Fibroblast of skin of left quadriceps (primary cell): ENCODE measurements at regions not wholly inside any gene's neighbourhood (a gene's known extent, or its start where the extent isn't known, plus 50 kb on each side); places are given as distances from the start of the nearest gene placed in this dataset.

ENCODE experiments used
- DNase-seq, 2 experiments: peaks; one replicate each; pipeline ENCODE4 v3.0.0-alpha.2; 2013; ENCODE audit warnings: low read depth in 2 of 2

DNA sequence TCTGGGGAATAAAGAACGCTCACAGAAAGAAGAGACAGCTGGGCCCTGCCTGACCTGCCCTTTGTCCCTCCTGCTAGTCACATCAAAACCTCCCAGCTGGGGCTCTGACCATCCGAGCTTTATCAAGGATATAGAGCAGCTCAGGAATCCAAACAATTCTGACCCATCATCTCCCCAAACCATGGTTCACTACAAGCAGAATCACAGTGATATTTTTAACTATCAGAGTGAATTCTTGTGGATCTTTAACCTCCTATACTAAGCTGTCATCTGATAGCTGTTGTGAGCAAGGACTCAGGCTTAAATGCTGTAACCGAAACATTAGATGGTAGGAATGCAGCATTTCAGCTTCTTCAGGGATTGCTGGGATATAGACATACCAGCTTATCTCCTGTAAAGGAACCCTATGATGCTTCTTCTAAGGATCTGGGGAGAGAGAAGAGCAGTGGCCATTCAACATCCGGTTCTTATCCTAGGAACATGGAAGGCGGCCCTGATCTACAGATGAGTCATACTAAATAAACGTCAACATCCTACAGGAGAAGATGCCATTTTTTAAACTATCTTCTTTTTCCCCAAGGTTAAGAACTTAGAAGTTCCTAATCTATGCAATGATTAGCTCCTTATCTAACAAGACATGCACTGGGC lies 84.7 kb upstream of the AKIP1 start:
- peak in 1 of 2 experiments; percentile 33 for DNase-seq

DNA sequence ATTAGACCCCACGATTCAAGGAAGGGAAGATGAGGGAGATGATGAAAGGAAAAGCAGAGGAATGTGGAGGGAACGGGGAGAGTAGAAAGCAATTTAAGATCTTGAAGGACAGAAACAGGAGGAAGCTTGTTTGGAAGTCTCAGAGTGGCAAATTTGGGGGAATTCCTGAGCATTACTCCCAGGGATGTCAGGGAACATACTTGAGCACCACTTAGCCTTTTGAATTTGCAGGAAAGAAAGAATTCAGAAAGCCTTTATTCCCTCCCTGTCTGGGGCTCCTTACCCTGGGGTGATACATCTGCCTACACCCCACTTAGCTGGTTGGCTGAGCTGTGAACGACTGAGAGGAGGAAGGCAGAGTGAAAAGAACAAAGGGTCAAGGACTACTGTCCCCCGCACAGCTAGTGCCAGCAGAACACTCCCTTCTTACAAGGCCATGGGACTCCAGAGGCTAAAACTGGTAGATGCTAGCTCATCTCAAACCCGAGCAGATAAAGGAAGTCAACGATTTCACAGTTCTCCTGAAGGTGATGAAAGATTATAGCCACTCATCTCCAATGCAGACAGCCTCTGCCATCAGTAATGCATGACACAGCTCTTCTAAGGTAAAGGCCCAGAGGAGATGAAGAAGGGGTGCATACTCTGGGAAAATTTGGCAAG lies 84.0 kb upstream of the AKIP1 start:
- DNase-seq, result no peak

DNA sequence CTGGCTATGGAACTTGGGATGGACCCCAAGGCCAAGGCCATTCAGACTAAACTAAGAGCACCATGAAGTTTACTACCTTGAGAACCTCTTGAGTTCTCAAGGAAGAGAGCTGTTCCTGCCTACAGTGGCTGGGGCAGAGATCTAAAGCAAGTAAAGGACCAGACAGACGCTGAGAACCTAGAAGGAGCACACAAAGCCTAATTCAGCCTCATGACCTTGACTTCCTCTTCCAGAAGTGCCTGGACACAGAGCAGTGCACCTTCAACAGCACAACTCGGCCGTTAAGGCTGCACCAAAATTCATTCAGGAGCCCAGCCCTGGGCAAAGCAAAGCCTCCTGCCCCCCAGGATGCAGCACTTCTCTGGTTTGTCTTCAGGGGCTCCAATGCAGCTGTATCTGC lies 82.9 kb upstream of the AKIP1 start:
- DNase-seq, result no peak

DNA sequence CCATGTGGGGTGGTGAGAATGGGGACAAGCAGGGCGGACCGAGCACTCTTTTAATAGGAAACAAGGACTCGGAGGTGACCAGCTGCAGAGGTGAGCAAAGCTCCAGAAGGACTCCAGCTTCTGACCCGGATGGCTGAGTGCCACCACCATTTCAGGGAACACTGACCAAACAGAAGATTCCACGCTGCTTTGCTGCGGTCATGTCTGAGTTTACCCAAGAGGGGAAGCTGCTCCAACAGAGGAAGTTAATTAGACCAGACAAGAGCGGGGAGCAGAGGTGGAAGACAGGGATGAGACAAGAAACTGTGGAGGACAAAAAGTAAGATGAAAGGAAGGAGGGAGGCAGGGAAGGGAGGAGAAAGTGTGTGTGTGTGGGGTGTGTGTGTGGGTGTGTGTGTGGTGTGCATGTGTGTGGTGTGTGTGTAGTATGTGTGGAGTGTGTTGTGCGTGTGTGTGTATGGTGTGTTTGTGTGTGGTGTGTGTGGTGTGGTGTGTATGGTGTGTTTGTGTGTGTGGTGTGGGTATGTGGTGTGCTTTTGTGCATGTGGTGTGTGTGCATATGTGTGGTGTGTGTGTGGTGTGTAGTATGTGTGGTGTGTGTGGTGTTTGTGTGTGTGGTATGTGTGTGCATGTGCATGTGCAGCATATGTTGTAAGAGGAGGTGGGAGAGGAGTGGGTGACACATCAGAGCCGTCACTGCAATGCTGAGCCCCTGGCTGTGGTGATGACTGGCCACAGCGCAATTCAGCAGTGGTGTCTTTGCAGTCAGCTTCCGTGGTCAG lies 82.2 kb upstream of the AKIP1 start:
- DNase-seq, result no peak

DNA sequence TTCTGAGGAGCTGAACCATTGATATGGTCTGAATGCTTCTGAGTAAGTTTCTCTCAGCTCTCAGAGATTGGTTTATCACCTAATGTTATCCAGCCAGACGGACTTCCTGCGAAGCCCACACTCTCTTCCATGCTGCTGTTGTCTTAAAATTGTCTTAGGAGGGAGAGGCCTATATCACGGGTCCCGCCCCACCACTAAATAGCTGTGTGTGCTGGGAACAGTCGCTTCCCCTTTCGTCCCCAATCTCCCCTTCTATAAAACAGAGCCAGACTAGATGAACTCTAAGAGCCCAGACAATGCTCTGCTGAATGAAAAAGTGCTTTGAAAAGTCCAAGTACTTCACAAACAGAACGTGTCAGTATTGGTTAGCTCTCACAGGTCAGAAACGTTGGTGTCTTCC lies 81.4 kb upstream of the AKIP1 start:
- DNase-seq, result no peak

DNA sequence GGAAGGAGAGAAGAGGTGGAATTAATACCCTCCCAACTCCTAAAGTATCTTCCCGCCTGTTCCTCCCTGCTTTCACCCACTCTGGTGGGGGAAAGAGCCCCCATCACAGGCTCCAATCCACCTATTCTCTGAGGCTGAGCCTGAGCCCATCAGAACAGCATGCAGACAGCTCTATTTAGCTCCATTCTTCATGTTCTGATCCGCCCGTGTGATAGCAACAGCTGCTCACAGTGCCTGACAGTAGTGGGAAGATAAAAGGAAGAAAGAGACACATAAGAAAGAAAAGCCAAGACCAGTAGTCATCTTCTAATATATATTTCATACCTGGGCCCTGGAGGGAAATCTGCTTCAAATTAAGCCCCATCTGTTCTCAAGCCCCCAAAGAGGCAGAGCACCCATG lies 80.3 kb upstream of the AKIP1 start:
- no peak for DNase-seq

DNA sequence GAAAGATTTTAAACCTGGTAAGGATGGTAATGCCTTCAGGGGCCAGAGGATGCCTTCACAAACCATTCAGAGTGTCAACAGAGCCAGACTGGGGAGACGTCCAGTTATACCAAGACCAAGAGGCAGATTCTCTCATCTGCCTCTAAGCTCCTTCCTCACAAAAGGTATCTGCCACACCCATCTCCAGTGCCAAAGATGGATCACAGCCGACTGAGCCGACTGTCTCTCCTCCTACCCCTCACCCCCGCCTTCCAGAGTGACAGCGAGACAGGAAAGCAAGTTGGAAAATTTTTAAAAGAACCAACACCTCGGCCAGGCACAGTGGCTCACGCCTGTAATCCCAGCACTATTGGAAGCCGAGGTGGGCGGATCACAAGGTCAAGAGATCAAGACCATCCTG lies 79.1 kb upstream of the AKIP1 start:
- DNase-seq, result no peak

DNA sequence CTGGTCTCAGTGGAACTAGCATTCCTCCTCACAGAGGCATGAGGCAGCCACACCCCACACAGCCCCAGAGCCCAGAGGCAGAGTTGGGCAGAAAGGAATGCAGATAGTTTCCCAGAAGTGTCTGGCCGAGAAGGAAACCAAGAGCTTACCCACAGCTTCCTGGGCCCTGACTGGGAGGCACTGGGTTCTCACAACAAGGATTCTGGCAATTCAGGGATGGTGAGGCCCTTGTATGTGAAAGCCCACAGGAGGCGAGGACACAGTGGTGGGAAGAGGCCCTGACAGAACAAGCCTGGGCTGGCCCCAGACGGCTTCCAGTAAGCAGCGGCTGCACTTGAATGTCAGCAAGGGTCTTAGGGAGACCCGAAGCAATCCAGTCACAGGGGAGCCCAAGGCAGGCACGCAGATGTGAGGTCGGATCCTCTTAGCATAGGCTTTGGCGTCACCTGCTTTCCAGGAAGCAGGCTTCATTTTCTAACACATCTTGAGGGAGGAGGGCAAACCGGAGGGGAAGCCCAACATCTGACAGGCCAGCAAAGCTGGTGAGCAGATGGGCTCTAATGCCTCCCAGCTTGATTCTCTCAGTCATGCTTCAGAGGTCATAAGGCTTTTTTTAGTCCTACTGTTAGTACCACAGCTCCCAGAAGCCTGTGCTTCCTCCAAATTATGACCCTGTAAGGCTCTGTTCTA lies 78.3 kb upstream of the AKIP1 start:
- peak in 1 of 2 experiments; percentile 62 for DNase-seq

DNA sequence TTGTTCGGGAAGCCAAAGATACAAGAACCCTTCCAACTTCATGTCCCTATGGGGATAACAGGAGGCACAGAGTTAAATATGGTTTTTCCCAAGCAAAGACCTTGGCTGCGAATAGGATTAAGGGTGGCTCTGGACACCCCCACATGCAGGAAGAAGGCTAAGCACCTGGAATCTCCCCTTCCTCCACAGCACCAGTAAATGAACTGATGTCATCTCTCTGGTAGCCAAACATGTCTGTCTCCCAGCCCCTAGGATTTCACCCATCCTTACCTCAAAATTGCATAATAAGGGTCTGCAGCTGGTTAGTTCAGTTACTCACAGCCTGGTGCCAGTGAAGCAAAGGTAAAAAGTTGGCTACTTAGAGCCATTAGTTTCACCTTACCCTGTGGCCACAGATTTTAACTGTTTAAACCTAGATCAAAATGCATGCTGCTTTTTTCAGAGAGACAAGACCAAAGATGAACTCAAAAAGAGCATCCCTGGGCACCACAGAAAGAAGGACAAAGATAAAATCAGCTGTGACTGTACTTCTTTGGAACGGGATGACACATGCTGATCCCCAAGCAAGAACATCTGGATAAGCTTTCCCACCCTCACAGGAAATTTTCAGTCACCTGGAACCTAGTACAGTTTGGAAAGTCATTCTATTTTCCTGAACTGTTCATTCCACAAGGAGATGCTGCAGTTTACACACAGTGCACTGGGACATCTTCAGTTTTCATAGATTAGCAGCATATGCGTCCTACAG lies 77.2 kb upstream of the AKIP1 start:
- no peak for DNase-seq

DNA sequence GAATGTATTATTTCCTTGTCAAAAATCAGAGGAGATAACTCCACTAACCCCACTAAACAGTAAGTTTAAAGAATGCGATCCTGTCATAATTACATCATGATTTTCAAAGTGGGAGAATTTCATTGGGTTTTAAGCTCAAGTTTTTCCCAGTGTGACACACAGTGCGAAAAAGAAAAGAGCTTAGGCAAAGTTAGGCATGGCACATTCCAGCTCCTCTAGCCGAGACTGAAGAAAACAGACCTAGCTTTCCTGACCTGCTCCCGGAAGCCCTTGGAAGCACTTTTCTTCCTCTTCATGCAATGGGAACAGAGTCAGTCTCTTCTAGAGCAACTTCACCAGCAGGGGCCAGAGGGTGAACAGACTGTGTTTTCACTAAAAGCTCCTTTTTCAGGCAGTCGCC lies 76.6 kb upstream of the AKIP1 start:
- no peak for DNase-seq

DNA sequence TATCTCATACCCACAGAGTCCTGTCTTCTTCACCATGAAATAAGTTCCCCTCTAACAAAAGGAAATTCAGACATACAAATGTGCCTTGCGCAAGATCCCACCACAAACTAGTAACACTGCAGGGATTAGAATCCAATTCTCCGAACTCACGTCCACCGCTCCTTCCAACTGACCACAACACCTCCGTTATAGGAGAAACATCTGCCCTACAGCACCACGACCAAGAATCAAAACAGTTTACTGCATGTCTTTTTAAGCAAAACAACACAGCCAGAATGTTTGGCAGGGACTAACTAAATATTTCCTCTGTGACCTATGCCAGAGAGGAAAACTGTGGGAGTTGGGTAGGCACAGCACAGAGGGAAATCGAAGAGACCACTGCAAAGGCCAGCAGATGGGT lies 72.7 kb upstream of the AKIP1 start:
- peak; percentile 69 to 72 for DNase-seq

DNA sequence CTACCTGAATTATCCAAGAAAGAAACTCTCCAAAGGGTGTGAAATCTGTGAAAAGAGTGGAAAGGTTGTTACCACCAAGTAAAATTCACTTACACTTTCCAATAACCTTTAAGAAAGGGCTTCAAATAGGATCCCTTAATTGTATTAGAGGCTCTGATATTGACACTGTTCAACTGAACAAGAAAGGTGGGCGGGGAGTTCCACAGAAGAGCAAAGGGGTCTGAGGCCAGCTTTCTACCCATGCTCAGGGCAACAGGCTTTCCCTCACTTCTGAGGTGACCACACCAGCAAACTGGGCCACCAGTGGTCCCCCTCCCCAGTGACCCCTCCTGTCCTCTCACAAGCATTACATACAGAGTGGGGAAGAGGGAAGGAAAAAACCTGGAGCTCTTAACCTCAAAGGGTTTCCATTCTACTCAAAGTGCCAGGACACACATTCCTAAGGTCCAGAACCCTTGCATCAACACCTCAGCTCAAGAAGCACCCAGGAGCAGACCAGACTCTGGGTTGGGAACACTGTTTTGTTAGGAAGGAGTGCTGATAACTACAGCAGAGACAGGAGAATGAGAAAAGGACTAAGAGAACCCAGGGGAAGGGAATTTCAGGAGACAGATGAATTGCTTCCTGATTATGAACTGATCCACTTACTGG lies 71.6 kb upstream of the AKIP1 start:
- DNase-seq, result no peak

DNA sequence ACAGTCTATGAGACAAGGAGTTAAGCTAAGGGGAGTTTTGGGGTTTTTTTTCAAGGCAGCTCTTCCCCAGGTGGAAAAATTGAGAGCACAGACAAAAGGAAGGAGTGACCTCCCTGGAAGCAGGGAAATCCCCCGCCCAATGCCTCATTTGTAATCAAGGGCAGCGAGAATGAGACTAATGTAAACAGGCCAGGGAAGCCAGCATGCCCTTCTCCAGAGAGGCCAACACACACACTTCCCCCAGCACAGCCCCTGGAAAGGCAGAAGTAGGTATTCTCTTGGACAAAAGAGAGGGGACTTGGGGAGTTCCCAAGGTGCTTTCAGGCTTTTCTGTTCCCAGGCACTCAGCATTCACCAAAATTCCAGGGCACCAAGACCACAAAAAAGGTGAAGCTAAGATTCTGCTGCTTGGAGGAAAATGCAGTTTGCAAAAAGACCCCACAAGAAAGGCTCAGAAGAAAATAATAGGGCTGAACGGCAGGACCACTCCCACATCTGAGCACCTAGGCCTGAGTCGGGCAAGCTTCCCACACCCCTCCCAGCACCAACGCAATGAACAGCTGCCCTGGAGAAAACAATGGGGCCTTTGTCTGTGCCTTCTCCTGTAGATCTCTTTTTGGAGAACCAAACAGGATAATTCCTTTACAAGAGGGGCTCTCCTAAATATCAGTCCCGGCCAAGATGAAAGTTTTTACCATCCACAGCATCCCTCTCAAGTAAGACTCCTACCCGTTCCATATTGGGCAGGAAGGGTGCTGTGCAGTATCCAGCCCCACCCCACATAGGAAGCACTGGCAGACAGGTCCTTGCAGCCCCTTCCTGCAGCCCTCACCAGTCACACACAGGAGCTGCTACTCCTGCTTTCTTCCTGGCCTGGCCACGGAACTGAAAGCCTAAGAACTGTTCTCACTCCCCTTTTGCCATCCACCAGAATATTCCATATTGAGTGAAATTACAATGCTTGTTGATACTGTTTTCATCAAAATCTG lies 70.7 kb upstream of the AKIP1 start:
- DNase-seq, result no peak

DNA sequence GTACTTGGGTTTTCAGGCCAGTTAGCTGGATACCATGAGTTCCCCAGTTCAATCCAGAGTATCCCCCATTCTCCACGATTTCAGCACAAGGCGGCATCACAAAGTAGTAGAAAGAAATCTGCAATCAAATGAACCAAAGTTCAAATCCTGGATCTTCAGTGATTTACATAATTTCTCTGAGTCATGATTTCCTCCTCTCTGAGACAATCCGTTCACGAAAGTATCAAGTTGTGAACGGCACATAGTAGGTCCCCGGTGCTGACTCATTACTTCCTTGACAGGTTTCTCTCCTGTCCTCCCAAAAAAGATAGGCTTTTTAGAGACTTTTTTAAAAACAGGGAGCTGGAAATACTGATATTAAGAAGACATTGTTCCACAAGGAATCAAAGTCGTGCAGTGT lies 69.1 kb upstream of the AKIP1 start:
- no peak for DNase-seq

DNA sequence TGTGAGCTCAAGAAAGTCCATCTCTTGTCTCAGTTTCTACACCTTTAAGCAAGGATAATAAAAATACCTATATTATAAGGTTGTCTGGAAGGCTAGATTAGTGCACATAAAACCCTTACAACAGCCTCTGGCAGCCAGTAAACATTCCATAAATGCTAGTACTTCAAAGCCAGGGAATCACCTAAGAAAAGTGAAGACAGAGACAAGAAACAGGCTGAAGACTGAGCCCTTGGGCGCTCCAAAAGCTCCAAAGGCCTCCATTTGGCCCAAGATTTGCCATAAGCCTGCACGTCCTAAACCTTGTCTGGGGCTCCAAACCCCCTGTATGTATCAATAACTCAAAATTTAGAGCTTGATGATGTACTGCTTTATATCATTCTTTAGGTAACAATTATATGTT lies 52.2 kb upstream of the AKIP1 start:
- DNase-seq, result no peak
